GM18511 (cell line): ENCODE measurements at regions not wholly inside any gene's neighbourhood (a gene's known extent, or its start where the extent isn't known, plus 50 kb on each side); places are given as distances from the start of the nearest gene placed in this dataset.
"Not testable (repeated sequence)": the region's sequence is repeated elsewhere in the genome, so short reads cannot be mapped to it uniquely, and the experiment has no call there.

Experiments
- ATAC-seq: cut with Tn5 transposase; IDR thresholded peaks from one replicate; pipeline ENCODE4 v1.9.1; 2021; ENCODE audit warnings: mild to moderate bottlenecking, moderate library complexity; ENCODE audit not compliant: unreplicated experiment

GRCh38 chr6:23608931-23609435 lies 517.0 kb upstream of the NRSN1 start:
- ATAC-seq, result no peak

GRCh38 chr6:23611776-23612381 lies 514.1 kb upstream of the NRSN1 start:
- no peak for ATAC-seq

GRCh38 chr6:23618366-23618765 lies 507.6 kb upstream of the NRSN1 start:
- no peak for ATAC-seq

- no peak for ATAC-seq
Observed at GRCh38 chr6:23620911-23621401, 505.1 kb upstream of the NRSN1 start.

GRCh38 chr6:23630726-23631635 lies 495.0 kb upstream of the NRSN1 start:
- no peak for ATAC-seq

GRCh38 chr6:23633996-23634395 lies 492.0 kb upstream of the NRSN1 start:
- no peak for ATAC-seq

GRCh38 chr6:23635150-23635549 lies 490.9 kb upstream of the NRSN1 start:
- ATAC-seq, result no peak

- no peak for ATAC-seq
Observed at GRCh38 chr6:23637296-23637695, 488.7 kb upstream of the NRSN1 start.

- ATAC-seq, result no peak
Observed at GRCh38 chr6:23642849-23643248, 483.2 kb upstream of the NRSN1 start.

GRCh38 chr6:23647045-23647444 lies 479.0 kb upstream of the NRSN1 start:
- no peak for ATAC-seq

- no peak for ATAC-seq
Observed at GRCh38 chr6:23650676-23651075, 475.3 kb upstream of the NRSN1 start.

- no peak for ATAC-seq
Observed at GRCh38 chr6:23654745-23655144, 471.3 kb upstream of the NRSN1 start.

GRCh38 chr6:23655525-23655924 lies 470.5 kb upstream of the NRSN1 start:
- no peak for ATAC-seq

GRCh38 chr6:23656255-23657194 lies 469.5 kb upstream of the NRSN1 start:
- no peak for ATAC-seq

- ATAC-seq, result no peak
Observed at GRCh38 chr6:23659125-23659524, 466.9 kb upstream of the NRSN1 start.

- no peak for ATAC-seq
Observed at GRCh38 chr6:23661549-23661948, 464.5 kb upstream of the NRSN1 start.

- ATAC-seq, result no peak
Observed at GRCh38 chr6:23663096-23663495, 462.9 kb upstream of the NRSN1 start.

- no peak for ATAC-seq
Observed at GRCh38 chr6:23663652-23664051, 462.4 kb upstream of the NRSN1 start.

GRCh38 chr6:23665911-23666310 lies 460.1 kb upstream of the NRSN1 start:
- not testable (repeated sequence) for ATAC-seq

GRCh38 chr6:23672737-23673136 lies 453.3 kb upstream of the NRSN1 start:
- no peak for ATAC-seq

GRCh38 chr6:23678626-23679025 lies 447.4 kb upstream of the NRSN1 start:
- ATAC-seq, result no peak
